Hepatocyte (in vitro differentiated cells): ENCODE measurements at regions not wholly inside any gene's neighbourhood (a gene's known extent, or its start where the extent isn't known, plus 50 kb on each side); places are given as distances from the start of the nearest gene placed in this dataset.

Experiments
- CTCF ChIP-seq: fragments of 200-600 bp; sonication (generic); IDR thresholded peaks from 2 replicates; pipeline ENCODE4 v1.5.1; 2016; ENCODE audit warnings: antibody characterized with exemption, mild to moderate bottlenecking; ENCODE audit not compliant: poor library complexity
- EZH2phosphoT487 ChIP-seq: fragments of 200-600 bp; sonication (generic); IDR thresholded peaks from one replicate; pipeline ENCODE4 v1.6.1; 2018; ENCODE audit warnings: antibody characterized with exemption, mild to moderate bottlenecking, low read depth, moderate library complexity; ENCODE audit not compliant: unreplicated experiment, severe bottlenecking

- TF ChIP-seq CTCF, result no peak
- no peak for TF ChIP-seq EZH2phosphoT487
Observed at GRCh38 chr15:79677241-79677640, 219.6 kb downstream of the MTHFS start.
